ENCODE measurements at regions not wholly inside any gene's neighbourhood (a gene's known extent, or its start where the extent isn't known, plus 50 kb on each side); places are given as distances from the start of the nearest gene placed in this dataset.

DNA sequence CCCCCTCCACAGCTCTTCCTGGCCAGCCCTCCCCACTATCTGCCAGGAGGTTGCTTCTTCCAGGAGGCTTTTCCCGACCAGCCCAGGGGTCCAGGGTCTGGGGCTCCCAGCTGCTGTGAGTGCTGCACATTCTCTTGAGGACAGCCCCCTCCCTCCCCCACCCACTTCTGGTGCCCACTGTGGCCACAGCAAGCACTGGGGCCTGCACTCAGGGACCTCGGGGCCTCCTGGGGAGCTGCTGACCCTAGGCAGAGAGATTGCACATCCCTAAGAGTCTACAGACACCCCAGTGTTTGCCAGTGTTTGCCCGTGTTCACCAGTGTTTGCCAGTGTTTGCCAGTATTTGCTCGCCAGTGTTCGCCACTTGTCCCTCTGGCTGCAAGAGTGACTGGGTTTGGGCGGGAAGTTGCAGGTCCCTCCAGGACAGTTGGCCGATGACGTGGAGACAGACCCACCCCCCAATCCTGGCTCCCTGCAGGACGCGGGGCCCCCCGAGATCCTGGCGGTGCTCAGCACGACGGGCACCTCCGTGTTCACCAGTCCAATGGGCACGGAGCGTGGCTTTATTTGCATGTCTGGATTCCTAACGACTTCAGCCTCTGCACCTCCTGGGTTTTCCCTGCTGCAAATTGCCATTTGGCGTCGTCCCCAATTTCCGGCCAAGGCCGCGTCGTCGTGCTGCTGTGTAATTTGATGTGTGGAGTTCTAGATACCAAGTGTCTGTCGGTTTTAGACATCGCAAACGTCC is 87.5 kb upstream of the NKX1-1 start:
- DNase-seq: peak; percentile 4

DNA sequence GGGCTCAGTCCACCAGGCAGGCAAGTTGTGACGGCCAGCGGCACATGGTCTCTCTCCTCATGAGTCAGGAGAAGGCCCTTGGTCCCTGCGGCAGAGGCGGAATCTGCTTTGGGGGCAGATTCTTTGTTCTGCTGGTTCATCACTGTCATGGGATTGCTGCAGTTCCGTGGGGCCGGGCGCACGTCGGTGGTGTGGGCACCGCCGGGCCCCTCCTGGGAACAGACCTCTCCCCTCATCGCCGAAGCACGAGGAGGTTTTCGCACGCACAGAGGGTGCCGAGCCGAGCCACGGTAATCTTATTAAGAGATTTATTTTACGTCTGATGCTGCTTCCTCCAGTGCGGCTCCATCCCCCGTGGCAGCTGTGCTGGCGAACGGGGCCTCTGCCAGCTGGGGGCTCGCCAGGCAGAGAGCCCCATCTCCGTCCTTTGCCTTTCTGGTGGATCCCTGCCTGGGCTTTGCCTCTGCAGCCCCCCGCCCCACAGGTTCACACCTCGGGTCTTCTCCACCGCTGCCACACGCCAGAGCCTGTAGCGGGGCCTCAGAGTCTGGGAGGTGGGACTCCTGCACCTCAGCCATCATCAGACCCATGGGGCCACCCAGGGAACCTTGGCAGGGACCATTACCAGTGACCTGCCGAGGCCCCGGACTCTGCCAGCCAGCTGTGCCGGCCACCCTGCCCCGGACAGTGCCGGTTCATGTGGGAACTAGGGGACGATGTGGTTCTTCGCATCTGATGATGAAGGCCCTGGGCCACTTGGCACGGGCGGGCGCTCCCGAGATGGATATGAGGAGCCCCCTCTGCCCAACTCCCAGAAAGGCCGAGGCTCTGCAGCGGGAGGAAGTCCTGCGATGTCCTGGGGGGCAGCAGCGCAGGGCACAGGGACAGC is 86.7 kb upstream of the NKX1-1 start:
- no peak for DNase-seq

DNA sequence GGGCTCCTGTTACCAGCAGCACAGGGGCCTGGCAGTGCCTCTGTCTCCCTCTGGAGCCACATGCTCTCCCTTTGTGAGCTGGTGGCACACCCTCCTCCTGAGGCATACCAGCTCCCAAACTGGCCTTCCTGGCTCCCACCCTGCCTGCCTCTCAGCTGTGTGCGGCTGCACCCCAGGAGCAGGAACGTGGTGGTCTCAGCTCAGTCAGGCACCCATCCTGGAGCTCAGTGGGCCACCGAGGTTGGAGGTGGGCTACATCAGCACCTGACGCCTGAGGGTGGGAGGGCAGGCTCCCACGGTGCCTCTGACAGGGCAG is 85.9 kb upstream of the NKX1-1 start:
- no peak for DNase-seq

- DNase-seq: peak; percentile 3
Measured at GRCh38 chr4:1491328-1492141, 85.3 kb upstream of the NKX1-1 start.

DNA sequence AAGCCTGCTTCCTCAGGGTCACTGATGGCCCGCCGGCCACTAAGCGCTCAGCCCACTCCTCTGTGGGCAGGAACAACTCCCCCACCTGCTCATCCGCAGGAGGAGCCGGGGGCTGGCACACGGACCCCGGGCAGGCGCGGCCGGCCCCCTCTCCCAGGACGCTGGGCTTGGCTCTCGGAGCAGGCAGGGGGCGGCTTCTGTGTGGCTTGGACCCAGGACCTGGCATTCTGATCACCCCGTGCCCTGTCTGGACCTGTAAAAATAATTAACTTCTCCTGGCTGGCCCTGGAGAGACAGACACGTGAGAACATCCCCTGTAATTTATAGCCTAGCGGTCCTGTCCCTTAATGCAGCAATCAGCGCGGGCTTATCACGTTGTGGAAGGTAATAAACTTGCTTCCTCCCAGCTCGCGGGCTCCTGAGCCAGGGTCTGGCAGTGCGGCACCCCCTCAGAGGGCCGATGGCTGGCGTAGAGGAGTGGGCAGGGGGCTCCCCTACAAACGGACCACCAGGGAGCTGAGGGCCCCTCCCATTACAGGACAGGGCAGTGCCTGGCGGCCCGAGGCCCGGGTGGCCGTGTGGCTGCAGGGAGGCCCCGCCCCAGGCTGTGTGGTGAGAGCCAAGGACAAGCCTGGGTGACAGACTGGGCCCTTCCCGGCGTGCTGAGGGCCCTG is 84.5 kb upstream of the NKX1-1 start:
- DNase-seq: peak; percentile 7

DNA sequence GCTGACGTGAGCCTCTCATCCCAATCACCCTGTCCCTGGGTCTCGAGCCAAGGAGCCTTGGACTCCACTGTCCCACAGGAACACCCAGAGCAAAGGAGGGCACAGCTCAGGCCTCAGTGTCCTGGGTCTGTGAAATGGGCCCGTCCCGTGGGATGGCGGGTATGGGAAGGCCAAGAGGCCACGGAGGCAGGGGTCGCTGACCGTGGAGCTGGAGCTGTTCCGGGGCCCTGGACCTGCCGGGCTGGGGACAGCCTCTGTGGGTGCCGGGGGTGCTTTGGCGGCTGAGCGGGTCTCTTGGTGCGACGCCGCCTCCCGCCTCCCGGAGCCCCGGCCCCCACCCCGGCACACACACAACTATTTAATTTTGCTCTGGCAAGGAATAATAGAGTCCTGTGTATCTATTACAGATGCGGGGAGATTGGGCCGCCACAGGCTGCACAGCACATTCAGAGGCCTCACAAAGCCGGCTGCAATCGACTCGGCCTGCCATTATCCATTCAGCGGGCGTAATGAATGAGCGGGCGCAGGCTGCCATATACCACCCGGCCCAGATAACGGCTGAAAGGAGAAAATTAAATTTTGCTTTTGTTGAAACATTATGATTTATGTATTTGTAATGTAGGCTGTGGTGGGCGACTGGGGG is 83.9 kb upstream of the NKX1-1 start:
- no peak for DNase-seq

DNA sequence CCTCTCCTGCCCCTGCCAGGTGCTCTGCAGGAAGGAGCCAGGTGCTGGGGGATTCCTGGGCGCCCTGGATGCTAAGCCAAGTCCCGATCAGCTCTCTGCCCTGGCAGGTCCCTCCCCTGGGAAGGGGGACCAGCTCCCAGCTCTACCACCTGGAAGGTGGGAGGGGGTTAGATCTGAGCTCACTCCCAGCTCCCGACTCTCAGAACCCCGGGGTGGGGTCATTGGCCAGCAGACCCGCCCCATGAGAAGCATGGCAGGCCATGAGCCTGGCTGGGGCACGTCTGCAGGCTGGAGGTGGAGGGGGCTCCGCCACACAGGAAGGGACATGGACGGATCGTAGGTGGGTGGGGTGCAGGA is 83.4 kb upstream of the NKX1-1 start:
- peak; percentile 6 for DNase-seq

GRCh38 chr4:1488831-1489638 is 82.8 kb upstream of the NKX1-1 start:
- peak; percentile 4 for DNase-seq

GRCh38 chr4:1488357-1488756 is 82.1 kb upstream of the NKX1-1 start:
- peak; percentile 9 for DNase-seq

DNA sequence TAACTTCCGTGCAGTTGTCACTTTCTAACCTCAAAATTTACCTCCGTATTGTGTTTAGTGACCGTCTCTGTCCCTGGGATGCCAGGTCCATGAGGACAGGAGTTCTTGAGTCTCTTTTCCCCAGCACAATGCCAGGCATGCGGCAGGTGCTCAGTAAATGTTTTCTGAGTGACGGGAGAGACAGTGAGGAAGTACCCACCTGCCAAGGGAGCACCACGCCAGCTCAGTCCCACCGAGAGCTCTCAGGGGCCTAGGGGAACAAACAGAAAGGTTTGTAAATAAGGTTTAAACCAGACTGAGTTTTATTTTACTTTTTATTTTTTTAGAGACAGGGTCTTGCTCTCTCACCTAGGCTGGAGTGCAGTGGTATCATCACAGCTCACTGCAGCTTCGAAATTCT is 81.5 kb upstream of the NKX1-1 start:
- peak; percentile 2 for DNase-seq

GRCh38 chr4:1487106-1487505 is 80.9 kb upstream of the NKX1-1 start:
- DNase-seq: no peak

DNA sequence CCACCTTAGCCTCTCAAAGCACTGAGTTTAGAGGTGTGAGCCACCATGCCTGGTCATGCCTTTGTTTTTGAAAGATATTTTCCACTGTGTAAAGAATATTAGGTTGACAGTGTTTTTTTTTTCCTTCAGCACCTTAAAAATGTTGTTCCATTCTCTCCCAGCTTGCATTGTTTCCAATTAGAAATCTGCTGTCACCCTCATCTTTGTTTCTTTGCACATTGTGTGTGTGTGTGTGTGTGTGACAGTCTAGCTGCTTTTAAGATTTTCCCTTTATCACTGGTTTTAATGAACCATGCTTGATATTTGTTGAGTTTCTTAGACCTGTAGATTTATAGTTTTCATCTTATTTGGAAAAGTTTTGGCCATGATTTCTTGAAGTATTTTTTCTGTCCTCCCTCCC is 79.0 kb upstream of the NKX1-1 start:
- DNase-seq: no peak

- peak; percentile 7 for DNase-seq
Measured at GRCh38 chr4:1480720-1481119, 74.5 kb upstream of the NKX1-1 start.

GRCh38 chr4:1479454-1479853 is 73.2 kb upstream of the NKX1-1 start:
- DNase-seq: peak; percentile 3

- DNase-seq: no peak
Measured at GRCh38 chr4:1478766-1479355, 72.6 kb upstream of the NKX1-1 start.

- no peak for DNase-seq
Measured at GRCh38 chr4:1477045-1477840, 71.0 kb upstream of the NKX1-1 start.

DNA sequence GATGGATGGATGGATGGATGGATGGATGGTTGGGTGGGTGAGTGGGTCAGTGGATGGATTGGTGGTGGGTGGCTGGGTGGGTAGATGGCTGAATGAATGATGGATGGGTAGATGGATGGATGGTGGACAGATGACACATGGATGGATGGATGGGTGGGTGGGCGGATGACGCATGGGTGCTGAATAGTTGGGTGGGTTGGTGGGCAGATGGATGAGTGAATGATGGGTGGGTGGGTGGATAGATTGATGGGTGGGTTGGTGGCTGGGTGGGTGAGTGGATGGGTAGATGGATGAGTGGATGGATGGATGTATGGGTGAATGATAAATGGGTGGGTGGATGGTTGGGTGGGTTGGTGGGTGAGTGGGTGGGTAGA is 69.9 kb upstream of the NKX1-1 start:
- DNase-seq: no peak

DNA sequence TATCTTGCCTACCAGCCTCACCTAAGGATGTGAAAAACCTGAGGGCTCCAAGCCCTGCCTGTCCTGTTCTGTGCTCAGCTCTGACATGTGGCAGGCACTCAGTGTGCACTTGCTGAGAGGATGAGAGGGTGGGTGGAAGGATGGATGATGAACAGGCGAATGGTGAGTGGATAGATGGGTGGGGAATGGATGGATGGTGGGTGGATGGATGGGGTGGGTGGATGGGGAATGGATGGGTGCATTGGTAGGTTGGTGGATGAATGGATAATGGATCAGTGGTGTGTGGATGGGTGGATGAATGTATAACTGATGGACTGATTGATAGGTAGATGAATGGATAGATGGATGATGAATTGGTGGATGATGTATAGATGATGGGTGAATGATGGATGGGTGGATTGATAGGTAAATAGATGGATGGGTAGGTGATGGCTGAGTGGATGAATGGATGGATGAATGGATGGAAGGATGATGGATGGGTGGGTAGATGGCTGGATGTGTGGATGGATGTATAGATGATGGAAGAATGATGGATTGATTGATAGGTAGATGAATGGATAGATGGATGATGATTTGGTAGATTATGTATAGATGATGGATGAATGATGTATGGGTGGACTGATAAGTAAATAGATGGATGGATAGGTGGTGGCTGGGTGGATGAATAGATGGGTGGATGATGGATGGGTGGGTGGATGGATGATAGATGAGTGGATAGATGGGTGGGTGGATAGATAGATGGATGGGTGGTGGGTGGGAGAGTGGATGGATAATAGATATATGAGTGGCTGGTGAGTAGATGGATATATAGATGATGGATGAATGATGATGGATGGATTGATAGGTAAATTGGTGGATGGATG is 69.3 kb upstream of the NKX1-1 start:
- DNase-seq: no peak

Measured in activated naive CD4-positive, alpha-beta T cell treated with anti-CD3 and anti-CD28 coated beads, Interleukin-2, amount 50 U/mL, for 16 hours (primary cell).